Naive B cell (primary cell): ENCODE measurements at regions not wholly inside any gene's neighbourhood (a gene's known extent, or its start where the extent isn't known, plus 50 kb on each side); places are given as distances from the start of the nearest gene placed in this dataset.
"Not testable (repeated sequence)": the region's sequence is repeated elsewhere in the genome, so short reads cannot be mapped to it uniquely, and the experiment has no call there.

Source experiments
- ATAC-seq, 2 donors: fragments of 150-1000 bp; cut with Tn5 transposase; 2 replicates each; pipeline ENCODE4 v1.10.0; 2021; ENCODE audit warnings: low read depth in 2 of 2, mild to moderate bottlenecking in 2 of 2, moderate library complexity in 2 of 2
- DNase-seq: peaks from one replicate; pipeline ENCODE4 v3.0.0; 2022
- H3K27ac Mint-ChIP-seq, 6 donors: one replicate each; pipeline ENCODE4 v1.8.0; 2020 to 2022; ENCODE audit warnings: mild to moderate bottlenecking in 6 of 6, mixed read lengths in 6 of 6, moderate library complexity in 5 of 6, inconsistent platforms in 2 of 6
- H3K27me3 Mint-ChIP-seq, 3 donors: one replicate each; pipeline ENCODE4 v1.8.0; 2021 to 2022; ENCODE audit warnings: mixed read lengths in 3 of 3, mild to moderate bottlenecking in 1 of 3
- H3K36me3 Mint-ChIP-seq, 2 donors: one replicate each; pipeline ENCODE4 v1.8.0; 2020 to 2022; ENCODE audit warnings: mixed read lengths in 2 of 2, inconsistent platforms in 1 of 2, mild to moderate bottlenecking in 1 of 2
- H3K4me1 Mint-ChIP-seq, 3 donors: one replicate each; pipeline ENCODE4 v1.8.0; 2020 to 2022; ENCODE audit warnings: mixed read lengths in 3 of 3, inconsistent platforms in 1 of 3, mild to moderate bottlenecking in 1 of 3, moderate library complexity in 1 of 3
- H3K4me3 Mint-ChIP-seq, 8 donors: one replicate each; pipeline ENCODE4 v1.8.0; 2020 to 2022; ENCODE audit warnings: mild to moderate bottlenecking in 8 of 8, mixed read lengths in 8 of 8, moderate library complexity in 8 of 8, inconsistent platforms in 2 of 8
- H3K9me3 Mint-ChIP-seq, 7 donors: one replicate each; pipeline ENCODE4 v1.8.0; 2020 to 2022; ENCODE audit warnings: mixed read lengths in 7 of 7, mild to moderate bottlenecking in 5 of 7, inconsistent platforms in 2 of 7, moderate library complexity in 1 of 7

DNA sequence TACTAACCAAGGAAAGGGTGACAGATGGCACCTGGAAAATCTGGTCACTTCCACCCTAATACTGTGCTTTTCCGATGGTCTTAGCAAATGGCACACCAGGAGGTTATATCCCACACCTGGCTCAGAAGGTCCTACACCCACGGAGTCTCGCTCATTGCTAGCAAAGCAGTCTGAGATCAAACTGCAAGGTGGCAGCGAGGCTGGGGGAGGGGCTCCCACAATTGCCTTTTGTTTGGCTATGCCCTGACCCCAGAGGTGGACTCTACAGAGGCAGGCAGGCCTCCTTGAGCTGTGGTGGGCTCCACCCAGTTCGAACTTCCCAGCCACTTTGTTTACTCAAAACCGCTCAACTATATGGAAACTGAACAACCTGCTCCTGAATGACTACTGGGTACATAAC is 50.3 kb upstream of the UGT2B15 start:
- not testable (repeated sequence) for H3K36me3 Mint-ChIP-seq, H3K4me1 Mint-ChIP-seq

DNA sequence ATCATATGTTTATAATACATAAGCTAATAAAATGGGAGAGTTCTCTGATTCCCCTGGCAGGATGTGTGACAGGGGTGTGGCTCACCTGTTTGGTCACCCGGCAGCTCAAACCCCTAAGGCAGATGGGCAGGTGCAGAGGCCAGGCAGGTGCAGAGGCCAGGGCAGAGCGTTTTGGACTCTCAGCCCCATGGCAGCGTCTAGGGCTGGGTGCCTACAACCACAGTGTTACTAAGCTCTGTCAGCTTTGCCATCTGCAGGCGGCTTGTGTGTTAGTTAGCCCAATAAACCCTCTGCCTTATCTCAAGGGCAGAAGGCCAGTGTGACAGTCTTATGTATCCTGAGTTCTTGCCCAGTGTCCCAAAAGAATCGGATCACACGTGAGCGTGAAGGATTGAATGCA is 54.0 kb upstream of the UGT2B15 start:
- DNase-seq (no peak), ATAC-seq (no peak)
- Mint-ChIP-seq H3K4me1 (no peaks in the 10 kb centered on the region), H3K27ac (no peak overlapping the region), H3K9me3 (peaks cover 0 to 6% (median 2%) of the 10 kb centered on the region in 7 donors), H3K4me3 (no peak overlapping the region), H3K36me3 (no peaks in the 10 kb centered on the region), H3K27me3 (no peaks in the 10 kb centered on the region)

More for the DNA sequence above, 50.3 kb upstream of the UGT2B15 start:
- not testable (repeated sequence) for H3K4me3 Mint-ChIP-seq, DNase-seq, H3K27ac Mint-ChIP-seq, H3K27me3 Mint-ChIP-seq, H3K9me3 Mint-ChIP-seq, ATAC-seq

DNA sequence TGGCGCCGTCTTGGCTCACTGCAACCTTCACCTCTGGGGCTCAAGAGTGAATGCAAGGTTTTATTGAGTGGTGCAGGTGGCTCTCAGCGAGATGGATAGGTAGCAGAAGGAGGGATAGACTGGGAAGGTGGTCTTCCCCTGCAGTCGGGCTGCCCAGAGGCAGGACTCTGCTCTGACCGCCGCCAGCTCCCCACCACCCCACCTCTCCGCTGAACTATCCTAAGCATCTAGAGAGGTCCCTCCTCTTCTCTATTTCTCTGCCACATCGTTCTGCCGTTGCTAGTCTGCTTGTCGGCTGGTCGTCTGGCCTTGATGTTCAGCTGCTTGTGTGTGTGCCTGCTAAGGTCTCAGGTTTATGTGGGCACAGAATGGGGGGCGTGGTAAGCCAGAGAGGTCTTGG is 54.5 kb upstream of the UGT2B15 start:
- no peak overlapping the region for H3K4me3 Mint-ChIP-seq
- DNase-seq: no peak
- no peaks in the 10 kb centered on the region for H3K4me1 Mint-ChIP-seq
- ATAC-seq: no peak
- H3K27ac Mint-ChIP-seq: no peak overlapping the region
- H3K9me3 Mint-ChIP-seq: peaks cover 0 to 6% (median 2%) of the 10 kb centered on the region in 7 donors
- no peaks in the 10 kb centered on the region for H3K36me3 Mint-ChIP-seq
- H3K27me3 Mint-ChIP-seq: no peaks in the 10 kb centered on the region

DNA sequence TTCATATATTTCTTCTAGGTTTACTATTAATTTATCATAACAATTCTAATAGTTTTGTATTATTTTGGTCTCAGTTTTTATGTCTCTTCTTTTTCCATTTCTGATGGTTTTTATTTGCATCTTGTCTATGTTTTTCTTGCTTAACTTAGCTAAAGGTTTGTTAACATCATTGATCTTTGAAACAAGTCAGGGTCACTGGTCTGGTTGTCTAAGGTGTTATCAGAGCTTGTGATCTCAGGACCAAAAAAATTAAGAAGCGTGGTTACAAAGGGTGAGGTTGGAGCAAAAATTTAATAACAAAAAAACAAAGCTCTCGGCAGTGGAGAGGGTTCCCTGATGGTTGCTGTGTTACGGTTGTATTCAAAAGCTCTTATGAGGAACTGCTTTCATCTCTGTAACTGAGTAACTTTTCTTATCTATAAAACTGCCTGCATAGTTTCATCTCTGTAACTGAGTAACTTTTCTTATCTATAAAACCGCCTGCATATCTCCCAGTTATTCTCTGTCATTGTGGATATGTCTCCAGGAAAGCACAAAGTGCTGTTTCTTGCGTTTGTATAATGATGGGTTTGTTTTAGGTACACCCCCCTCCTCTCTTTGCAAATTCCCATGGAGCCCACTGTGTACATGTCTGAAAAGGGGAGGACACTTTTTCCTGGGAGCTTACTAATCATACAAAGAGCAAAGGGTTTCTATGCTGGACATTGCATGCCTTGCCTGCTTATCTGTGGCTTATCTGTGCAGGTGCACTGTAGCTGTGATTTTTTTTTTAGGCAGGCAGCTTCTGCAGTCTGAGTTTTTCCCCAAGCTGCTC is 62.4 kb upstream of the UGT2B15 start:
- peaks cover 0 to 5% (median 0%) of the 10 kb centered on the region in 7 donors for H3K9me3 Mint-ChIP-seq
- H3K27me3 Mint-ChIP-seq: no peaks in the 10 kb centered on the region
- H3K4me1 Mint-ChIP-seq: no peaks in the 10 kb centered on the region
- H3K4me3 Mint-ChIP-seq: no peak overlapping the region
- DNase-seq (no peak), ATAC-seq (no peak)
- H3K27ac Mint-ChIP-seq: no peak overlapping the region
- H3K36me3 Mint-ChIP-seq: no peaks in the 10 kb centered on the region

DNA sequence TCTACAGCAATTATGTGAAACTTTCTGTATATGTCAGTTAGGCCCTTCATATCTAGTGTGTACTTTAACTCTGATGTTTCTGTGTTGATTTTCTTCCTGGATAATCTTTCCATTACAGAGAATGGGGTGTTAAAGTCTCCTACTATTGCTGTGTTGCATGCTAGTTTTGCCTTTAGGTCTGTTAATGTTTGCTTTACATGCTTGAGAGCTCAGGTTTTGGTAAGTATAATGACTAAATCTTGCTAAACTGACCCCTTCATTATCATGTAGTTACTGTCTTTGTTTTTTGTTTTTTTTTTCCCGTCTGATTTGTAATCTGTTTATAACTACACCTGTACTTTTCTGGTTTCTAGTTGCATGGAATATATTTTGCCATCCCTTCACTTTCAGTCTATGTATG is 63.6 kb upstream of the UGT2B15 start:
- H3K36me3 Mint-ChIP-seq: no peaks in the 10 kb centered on the region
- ATAC-seq: no peak
- H3K27me3 Mint-ChIP-seq: no peaks in the 10 kb centered on the region
- H3K4me1 Mint-ChIP-seq: no peaks in the 10 kb centered on the region
- DNase-seq: no peak
- no peak overlapping the region for H3K4me3 Mint-ChIP-seq
- no peak overlapping the region for H3K27ac Mint-ChIP-seq
- H3K9me3 Mint-ChIP-seq: peaks cover 0 to 5% (median 0%) of the 10 kb centered on the region in 7 donors

DNA sequence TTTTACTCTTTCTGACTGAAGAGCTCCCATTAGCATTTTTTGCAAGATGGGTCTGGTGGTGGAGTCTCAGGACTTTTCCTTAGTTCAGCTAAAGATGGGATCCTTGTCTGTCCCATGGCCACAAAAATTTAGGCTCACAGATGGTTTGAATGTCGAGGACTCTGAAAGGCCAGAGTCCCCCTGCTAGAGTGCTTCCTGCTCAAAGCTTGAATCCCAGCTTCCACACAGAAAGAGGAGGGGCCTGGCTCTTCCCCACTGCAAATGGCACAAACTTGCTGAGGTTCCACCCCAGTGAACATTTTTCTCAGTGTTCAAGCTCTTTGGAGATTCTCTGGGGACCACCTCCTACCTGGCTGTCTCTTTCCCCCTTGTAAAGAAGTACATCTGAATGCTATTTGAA is 64.7 kb upstream of the UGT2B15 start:
- Mint-ChIP-seq H3K4me1 (no peaks in the 10 kb centered on the region), H3K36me3 (no peaks in the 10 kb centered on the region), H3K27me3 (no peaks in the 10 kb centered on the region), H3K27ac (peak overlapping the region in 1 of 6 donors; percentile 40), H3K9me3 (peaks cover 0 to 5% (median 0%) of the 10 kb centered on the region in 7 donors), H3K4me3 (no peak overlapping the region)
- DNase-seq (no peak), ATAC-seq (no peak)

DNA sequence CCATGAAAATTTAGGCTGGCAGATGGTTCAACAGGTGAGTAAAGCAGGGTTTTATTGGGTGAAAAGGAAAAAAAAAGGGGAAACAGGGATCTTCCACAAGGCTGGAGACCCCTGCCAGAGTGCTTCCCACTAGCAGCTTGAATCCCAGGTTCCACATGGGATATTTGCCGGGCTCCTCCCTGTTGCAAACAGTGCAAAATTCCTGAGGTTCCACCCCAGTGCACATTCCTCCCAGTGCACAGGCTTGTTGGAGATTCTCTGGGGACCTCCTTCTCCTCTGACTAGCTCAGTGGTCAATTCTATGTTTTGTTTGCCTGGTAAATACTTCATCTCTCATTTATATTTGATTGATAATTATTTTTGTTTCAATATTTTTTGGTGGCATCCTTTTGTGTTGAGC is 66.4 kb upstream of the UGT2B15 start:
- no peak for DNase-seq
- H3K9me3 Mint-ChIP-seq: peaks cover 0 to 5% (median 0%) of the 10 kb centered on the region in 7 donors
- no peaks in the 10 kb centered on the region for H3K4me1 Mint-ChIP-seq
- no peak for ATAC-seq
- H3K27me3 Mint-ChIP-seq: no peaks in the 10 kb centered on the region
- H3K27ac Mint-ChIP-seq: peak overlapping the region in 1 of 6 donors; percentile 29
- no peaks in the 10 kb centered on the region for H3K36me3 Mint-ChIP-seq
- no peak overlapping the region for H3K4me3 Mint-ChIP-seq

DNA sequence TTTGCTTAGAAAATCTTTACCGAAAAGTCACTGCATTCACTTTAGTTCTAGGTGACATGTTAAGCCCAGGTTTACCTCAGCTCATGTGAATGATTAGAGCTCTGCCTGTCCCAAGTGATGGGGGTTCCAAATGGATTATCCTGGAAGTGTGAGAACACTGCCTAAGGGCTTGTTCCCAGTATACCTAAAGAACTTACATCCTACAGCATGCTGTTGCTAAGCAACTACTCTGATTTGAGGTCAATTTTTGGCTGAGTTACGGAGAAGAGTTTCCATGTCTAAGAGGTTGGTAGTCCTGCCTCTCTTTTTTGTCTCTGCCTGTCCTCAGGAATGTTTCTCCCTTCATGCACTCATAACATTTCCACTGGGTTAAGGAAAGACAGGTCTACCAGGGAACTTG is 67.6 kb upstream of the UGT2B15 start:
- Mint-ChIP-seq H3K36me3 (no peaks in the 10 kb centered on the region), H3K4me1 (no peaks in the 10 kb centered on the region), H3K4me3 (no peak overlapping the region), H3K27me3 (no peaks in the 10 kb centered on the region), H3K9me3 (peaks cover 0 to 10% (median 5%) of the 10 kb centered on the region in 7 donors), H3K27ac (no peak overlapping the region)
- DNase-seq: no peak
- ATAC-seq: no peak

DNA sequence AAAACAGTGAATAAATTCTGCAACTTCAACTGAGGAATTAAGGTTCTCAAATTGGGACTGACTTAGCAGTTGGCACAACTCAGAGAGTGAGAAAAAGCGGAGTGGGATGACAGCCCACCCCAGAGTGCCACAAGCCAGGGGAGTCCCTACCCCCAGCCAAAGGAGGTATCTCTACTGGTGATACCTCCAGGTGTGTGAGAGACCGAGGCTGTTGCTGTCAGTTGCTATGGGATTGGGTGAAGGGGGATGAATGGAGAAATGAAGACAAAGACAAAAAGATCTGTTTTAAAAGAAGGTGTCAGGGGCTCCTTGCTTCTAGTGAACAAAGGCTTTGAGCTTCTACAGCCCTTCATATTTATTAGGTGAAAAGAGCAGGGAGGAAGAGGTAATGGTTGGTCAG is 71.4 kb upstream of the UGT2B10 start:
- Mint-ChIP-seq H3K27me3 (no peaks in the 10 kb centered on the region), H3K4me1 (no peaks in the 10 kb centered on the region), H3K9me3 (peaks cover 3 to 10% (median 7%) of the 10 kb centered on the region in 7 donors), H3K27ac (no peak overlapping the region), H3K4me3 (no peak overlapping the region), H3K36me3 (no peaks in the 10 kb centered on the region)
- no peak for DNase-seq
- ATAC-seq: no peak

DNA sequence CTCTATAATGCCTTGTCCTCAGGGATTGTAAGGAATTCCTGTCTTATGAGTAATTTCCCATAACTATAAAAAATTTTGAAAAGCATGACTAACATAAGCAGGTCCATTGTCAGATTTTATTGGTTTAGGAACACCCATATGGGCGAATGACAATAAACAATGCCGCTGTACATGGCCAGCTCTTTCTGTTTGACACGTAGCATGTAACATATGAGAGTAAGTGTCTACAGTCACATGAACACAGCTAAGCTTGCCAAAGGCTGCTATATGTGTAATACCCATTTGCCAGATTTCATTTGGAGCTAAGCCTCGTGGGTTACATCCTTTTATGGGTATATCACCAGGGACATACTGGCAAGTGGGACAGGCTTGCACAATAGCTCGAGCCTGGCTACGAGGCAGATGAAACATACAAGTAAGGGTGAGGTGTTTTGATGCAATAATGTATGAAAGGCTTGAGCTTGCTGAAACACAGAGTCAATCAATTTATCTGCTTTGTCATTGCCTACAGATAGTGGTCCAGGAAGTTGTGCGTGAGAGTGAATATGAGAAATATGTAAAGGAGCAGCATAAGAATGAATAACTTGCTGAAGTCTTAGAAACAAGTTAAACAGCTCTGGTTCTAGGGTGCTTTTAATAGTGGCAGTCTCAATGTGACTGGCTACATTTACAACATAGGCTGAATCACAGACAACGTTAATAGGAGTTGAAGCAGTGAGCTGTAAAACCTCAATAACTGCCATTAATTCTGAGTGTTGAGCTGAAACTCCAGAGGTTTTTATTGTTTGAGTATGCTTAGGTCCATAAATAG is 67.4 kb upstream of the UGT2B10 start:
- Mint-ChIP-seq H3K4me3 (no peak overlapping the region), H3K36me3 (no peaks in the 10 kb centered on the region), H3K4me1 (no peaks in the 10 kb centered on the region), H3K27me3 (no peaks in the 10 kb centered on the region), H3K9me3 (peaks cover 0 to 10% (median 4%) of the 10 kb centered on the region in 7 donors), H3K27ac (no peak overlapping the region)
- DNase-seq (no peak), ATAC-seq (no peak)

DNA sequence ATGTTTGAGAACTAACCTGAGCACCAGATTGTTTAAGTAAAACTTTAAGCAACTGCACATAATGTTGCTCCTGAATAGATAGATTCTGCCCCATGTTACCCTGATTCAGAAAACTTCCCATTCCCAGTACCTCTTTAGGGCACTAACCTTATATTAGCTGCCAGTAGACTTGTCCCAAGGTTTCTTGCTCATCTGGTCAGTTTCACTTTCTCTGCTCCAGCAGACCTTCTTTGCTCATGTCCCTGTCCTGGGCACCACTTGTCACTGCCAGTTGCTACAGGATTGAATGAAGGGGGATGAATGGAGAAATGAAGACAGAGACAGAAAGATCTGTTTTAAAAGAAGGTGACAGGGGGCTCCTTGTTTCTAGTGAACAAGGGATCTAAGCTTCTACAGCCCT is 65.2 kb upstream of the UGT2B10 start:
- no peaks in the 10 kb centered on the region for H3K27me3 Mint-ChIP-seq
- no peaks in the 10 kb centered on the region for H3K4me1 Mint-ChIP-seq
- peaks cover 0 to 9% (median 6%) of the 10 kb centered on the region in 7 donors for H3K9me3 Mint-ChIP-seq
- no peak overlapping the region for H3K4me3 Mint-ChIP-seq
- H3K36me3 Mint-ChIP-seq: no peaks in the 10 kb centered on the region
- DNase-seq: no peak
- no peak overlapping the region for H3K27ac Mint-ChIP-seq
- ATAC-seq: no peak

DNA sequence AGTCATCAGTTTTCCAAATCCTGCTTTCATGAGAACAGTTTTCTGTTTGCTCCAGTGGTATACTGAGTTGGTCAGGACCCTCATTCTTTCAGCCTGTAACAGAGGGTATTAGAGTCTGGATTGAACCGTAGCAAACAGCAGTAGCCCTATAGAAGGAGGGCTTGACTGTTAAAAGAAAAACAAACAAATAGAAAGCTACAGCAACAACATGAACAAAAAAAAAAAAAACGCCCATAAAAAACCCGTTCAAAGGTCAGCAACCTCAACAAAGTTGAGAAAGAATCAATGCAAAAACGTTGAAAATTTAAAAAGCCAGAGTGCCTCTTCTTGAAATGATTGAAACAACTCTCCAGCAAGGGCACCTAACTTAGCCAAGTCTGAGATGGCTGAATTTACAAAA is 64.7 kb upstream of the UGT2B10 start:
- H3K4me1 Mint-ChIP-seq: no peaks in the 10 kb centered on the region
- no peaks in the 10 kb centered on the region for H3K27me3 Mint-ChIP-seq
- H3K4me3 Mint-ChIP-seq: no peak overlapping the region
- ATAC-seq (no peak), DNase-seq (no peak)
- H3K9me3 Mint-ChIP-seq: peaks cover 0 to 9% (median 5%) of the 10 kb centered on the region in 7 donors
- H3K36me3 Mint-ChIP-seq: no peaks in the 10 kb centered on the region
- H3K27ac Mint-ChIP-seq: no peak overlapping the region

DNA sequence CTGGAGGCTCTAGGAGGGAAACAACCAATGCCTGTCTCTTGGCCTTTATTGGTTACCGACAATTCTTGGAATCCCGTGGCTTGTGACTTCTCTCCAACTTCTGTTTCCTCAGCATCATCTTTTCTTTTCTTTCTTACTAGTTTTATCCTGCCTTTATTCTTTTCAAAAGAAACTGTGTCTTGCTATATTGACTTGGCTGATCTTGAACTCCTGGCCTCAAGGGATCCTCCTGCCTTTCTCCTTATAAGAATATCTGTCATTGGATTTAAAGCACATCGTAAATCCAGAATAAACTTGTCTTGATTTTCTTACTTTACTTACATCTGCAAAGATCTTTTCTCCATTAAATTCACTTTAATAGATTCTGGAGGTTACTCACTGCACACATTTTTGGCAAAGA is 49.9 kb upstream of the UGT2B10 start:
- no peaks in the 10 kb centered on the region for H3K27me3 Mint-ChIP-seq
- no peaks in the 10 kb centered on the region for H3K4me1 Mint-ChIP-seq
- DNase-seq: no peak
- H3K36me3 Mint-ChIP-seq: no peaks in the 10 kb centered on the region
- no peak overlapping the region for H3K4me3 Mint-ChIP-seq
- peaks cover 0 to 12% (median 5%) of the 10 kb centered on the region in 7 donors for H3K9me3 Mint-ChIP-seq
- ATAC-seq: no peak
- H3K27ac Mint-ChIP-seq: no peak overlapping the region
